ENCODE measurements at regions not wholly inside any gene's neighbourhood (a gene's known extent, or its start where the extent isn't known, plus 50 kb on each side); places are given as distances from the start of the nearest gene placed in this dataset.

- no peaks in the 10 kb centered on the region for H3K9me3 ChIP-seq (ENCODE audit: low read depth)
- H3K27ac ChIP-seq: no peak overlapping the region
- H3K36me3 ChIP-seq: no peaks in the 10 kb centered on the region
- H3K27me3 ChIP-seq: no peaks in the 10 kb centered on the region
- H3K4me3 ChIP-seq: no peak overlapping the region
- peak in 1 of 2 donors; percentile 84 for DNase-seq (ENCODE audit: low read depth in 1 of 2, low spot score in 1 of 2)
- TF ChIP-seq CTCF (IDR thresholded peaks at IDR 0.05; ENCODE audit: low read depth, low read length): no peak
- peaks cover 6% of the 10 kb centered on the region for H3K4me1 ChIP-seq (ENCODE audit: low read depth)
These were observed 419.4 kb upstream of the ADAMTS9 start for GRCh38 chr3:65107174-65107573.

GRCh38 chr3:65101450-65101849 lies 413.6 kb upstream of the ADAMTS9 start:
- Histone ChIP-seq H3K4me1 (ENCODE audit: low read depth) (peaks cover 13% of the 10 kb centered on the region), H3K4me3 (no peak overlapping the region), H3K36me3 (no peaks in the 10 kb centered on the region), H3K27ac (no peak overlapping the region), H3K27me3 (no peaks in the 10 kb centered on the region), H3K9me3 (ENCODE audit: low read depth) (no peaks in the 10 kb centered on the region)
- no peak for TF ChIP-seq CTCF (IDR thresholded peaks at IDR 0.05; ENCODE audit: low read depth, low read length)
- peak in 1 of 2 donors; percentile 15 for DNase-seq (ENCODE audit: low read depth in 1 of 2, low spot score in 1 of 2)

- no peaks in the 10 kb centered on the region for H3K9me3 ChIP-seq (ENCODE audit: low read depth)
- no peak for DNase-seq (ENCODE audit: low read depth in 1 of 2, low spot score in 1 of 2)
These were observed 410.6 kb upstream of the ADAMTS9 start for GRCh38 chr3:65098400-65098799.

GRCh38 chr3:65096110-65096745 lies 408.4 kb upstream of the ADAMTS9 start:
- TF ChIP-seq CTCF (IDR thresholded peaks at IDR 0.05; ENCODE audit: low read depth, low read length): no peak

More at GRCh38 chr3:65098400-65098799, 410.6 kb upstream of the ADAMTS9 start:
- no peak overlapping the region for H3K27ac ChIP-seq
- TF ChIP-seq CTCF (IDR thresholded peaks at IDR 0.05; ENCODE audit: low read depth, low read length): no peak
- peaks cover 20% of the 10 kb centered on the region for H3K4me1 ChIP-seq (ENCODE audit: low read depth)
- no peak overlapping the region for H3K4me3 ChIP-seq
- no peaks in the 10 kb centered on the region for H3K27me3 ChIP-seq
- H3K36me3 ChIP-seq: no peaks in the 10 kb centered on the region

GRCh38 chr3:65094723-65095122 lies 406.9 kb upstream of the ADAMTS9 start:
- Histone ChIP-seq H3K4me3 (no peak overlapping the region), H3K36me3 (no peaks in the 10 kb centered on the region), H3K4me1 (ENCODE audit: low read depth) (peaks cover 11% of the 10 kb centered on the region), H3K9me3 (ENCODE audit: low read depth) (no peaks in the 10 kb centered on the region), H3K27me3 (no peaks in the 10 kb centered on the region), H3K27ac (no peak overlapping the region)
- no peak for TF ChIP-seq CTCF (IDR thresholded peaks at IDR 0.05; ENCODE audit: low read depth, low read length)
- no peak for DNase-seq (ENCODE audit: low read depth in 1 of 2, low spot score in 1 of 2)

More at GRCh38 chr3:65096110-65096745, 408.4 kb upstream of the ADAMTS9 start:
- peaks cover 13% of the 10 kb centered on the region for H3K4me1 ChIP-seq (ENCODE audit: low read depth)
- H3K4me3 ChIP-seq: no peak overlapping the region
- H3K9me3 ChIP-seq (ENCODE audit: low read depth): no peaks in the 10 kb centered on the region
- no peak overlapping the region for H3K27ac ChIP-seq
- H3K36me3 ChIP-seq: no peaks in the 10 kb centered on the region
- H3K27me3 ChIP-seq: no peaks in the 10 kb centered on the region
- no peak for DNase-seq (ENCODE audit: low read depth in 1 of 2, low spot score in 1 of 2)
